H1 (cell line): ENCODE measurements at regions not wholly inside any gene's neighbourhood (a gene's known extent, or its start where the extent isn't known, plus 50 kb on each side); places are given as distances from the start of the nearest gene placed in this dataset.

Experiments used
- CTCF ChIA-PET: fragments of 300-600 bp; sonication (Branson Sonifier 250); formaldehyde crosslinking; loops from one replicate; lab custom pipeline; 2021; ENCODE audit not compliant: partially characterized antibody; lab: Charles Lee
- POLR2A ChIA-PET: fragments of 300-600 bp; sonication (Branson Sonifier 250); formaldehyde crosslinking; loops from one replicate; lab custom pipeline; 2021; ENCODE audit warnings: inconsistent platforms; ENCODE audit not compliant: partially characterized antibody; lab: Charles Lee
- DNase-seq, 2 experiments: peaks; one replicate each; pipeline versions ENCODE4 v3.0.0 to v3.0.0-alpha.2; 2010 to 2022; ENCODE audit warnings: low spot score in 2 of 2, low read depth in 1 of 2, mixed read lengths in 1 of 2
- FAIRE-seq: peaks from 2 replicates; lab custom pipeline; 2011; peaks lifted over from hg19 to GRCh38; lab: Jason Lieb, UNC
- H2AFZ ChIP-seq: 2 replicates; pipeline ENCODE4 v1.8.1; 2012; ENCODE audit warnings: low read length, inconsistent platforms
- H2AK5ac ChIP-seq: 2 replicates; pipeline ENCODE4 v1.6.1; 2013; ENCODE audit warnings: low read depth, low read length
- H2BK120ac ChIP-seq: replicated peaks from 2 replicates; pipeline ENCODE3; 2013; ENCODE audit warnings: low read depth, low read length, inconsistent platforms
- H2BK12ac ChIP-seq: 2 replicates; pipeline ENCODE4 v1.6.1; 2013; ENCODE audit warnings: low read depth, low read length
- H2BK15ac ChIP-seq: 2 replicates; pipeline ENCODE4 v1.6.1; 2013; ENCODE audit warnings: low read length
- H2BK20ac ChIP-seq: 2 replicates; pipeline ENCODE4 v1.6.1; 2013; ENCODE audit warnings: low read length
- H2BK5ac ChIP-seq: 2 replicates; pipeline ENCODE4 v1.6.1; 2013; ENCODE audit warnings: low read depth, low read length
- H3K14ac ChIP-seq: 2 replicates; pipeline ENCODE4 v1.6.1; 2013; ENCODE audit warnings: inconsistent platforms; ENCODE audit not compliant: insufficient read length
- H3K18ac ChIP-seq: 2 replicates; pipeline ENCODE4 v1.6.1; 2013; ENCODE audit warnings: low read length; ENCODE audit errors: extremely low read depth
- H3K23ac ChIP-seq: 2 replicates; pipeline ENCODE4 v1.6.1; 2013; ENCODE audit warnings: inconsistent platforms; ENCODE audit not compliant: insufficient read length
- H3K23me2 ChIP-seq: 2 replicates; pipeline ENCODE4 v1.6.1; 2013; ENCODE audit warnings: low read depth, low read length
- H3K27ac ChIP-seq: 2 replicates; pipeline ENCODE4 v1.6.1; 2011; ENCODE audit warnings: low read depth, low read length, inconsistent platforms
- H3K27me3 ChIP-seq, 4 experiments: replicated peaks in 1 of 4; 1 replicate in 1 of 4; 2 replicates in 3 of 4; pipeline versions ENCODE4 v1.6.1 to v1.8.1; 2011 to 2013; ENCODE audit warnings: low read length in 3 of 4, mild to moderate bottlenecking in 3 of 4, inconsistent platforms in 2 of 4, mixed read lengths in 2 of 4, moderate library complexity in 1 of 4; ENCODE audit not compliant: control insufficient read depth in 3 of 4, insufficient read depth in 3 of 4; ENCODE audit errors: extremely low read depth in 1 of 4
- H3K36me3 ChIP-seq, 4 experiments: 2 replicates each; pipeline versions ENCODE4 v1.6.1 to v1.8.1; 2011 to 2013; ENCODE audit warnings: mild to moderate bottlenecking in 4 of 4, low read length in 3 of 4, moderate library complexity in 2 of 4, control low read depth in 1 of 4, inconsistent platforms in 1 of 4; ENCODE audit not compliant: insufficient read depth in 4 of 4, control insufficient read depth in 2 of 4
- H3K4ac ChIP-seq: replicated peaks from 2 replicates; pipeline ENCODE3; 2013; ENCODE audit warnings: low read length, low read depth, mixed read lengths, inconsistent platforms; ENCODE audit not compliant: insufficient read length
- H3K4me1 ChIP-seq, 4 experiments: replicated peaks in 1 of 4; 1 replicate in 1 of 4; 2 replicates in 3 of 4; pipeline versions ENCODE4 v1.6.1 to v1.8.1; 2011 to 2013; ENCODE audit warnings: low read length in 3 of 4, inconsistent platforms in 2 of 4, mixed read lengths in 1 of 4; ENCODE audit not compliant: insufficient read depth in 4 of 4, control insufficient read depth in 3 of 4
- H3K4me2 ChIP-seq, 2 experiments: 2 replicates each; pipeline versions ENCODE4 v1.6.1 to v1.8.1; 2011 to 2013; ENCODE audit warnings: low read depth in 2 of 2, low read length in 2 of 2, control low read depth in 1 of 2, inconsistent platforms in 1 of 2, mild to moderate bottlenecking in 1 of 2; ENCODE audit not compliant: insufficient read depth in 1 of 2
- H3K4me3 ChIP-seq, 4 experiments: fragments of 200-600, 300-600 bp in 1 of 4; sonication (generic), shearing (Covaris generic), sonication (Bioruptor Twin) in 1 of 4; 2 replicates each; pipeline versions ENCODE4 v1.5.1 to v1.8.1; 2011 to 2016; ENCODE audit warnings: low read length in 4 of 4, low read depth in 3 of 4, control low read depth in 2 of 4, inconsistent platforms in 2 of 4, mild to moderate bottlenecking in 2 of 4, mixed read lengths in 1 of 4, moderate library complexity in 1 of 4; ENCODE audit not compliant: insufficient read depth in 2 of 4; ENCODE audit errors: extremely low read depth in 1 of 4
- H3K56ac ChIP-seq: replicated peaks from 2 replicates; pipeline ENCODE3; 2013; ENCODE audit warnings: low read depth, mild to moderate bottlenecking, mixed read lengths, low read length, inconsistent platforms; ENCODE audit not compliant: insufficient read length
- H3K79me1 ChIP-seq: 2 replicates; pipeline ENCODE4 v1.6.1; 2013; ENCODE audit warnings: low read depth, low read length, control low read depth
- H3K79me2 ChIP-seq, 2 experiments: 2 replicates each; pipeline versions ENCODE4 v1.6.1 to v1.8.1; 2012 to 2013; ENCODE audit warnings: low read length in 2 of 2, mild to moderate bottlenecking in 2 of 2, inconsistent platforms in 1 of 2; ENCODE audit not compliant: insufficient read depth in 2 of 2, control insufficient read depth in 1 of 2
- H3K9ac ChIP-seq, 4 experiments: replicated peaks in 1 of 4; 1 replicate in 1 of 4; 2 replicates in 3 of 4; pipeline versions ENCODE4 v1.6.1 to v1.8.1; 2011 to 2013; ENCODE audit warnings: low read depth in 3 of 4, low read length in 3 of 4, control low read depth in 2 of 4, mild to moderate bottlenecking in 2 of 4, moderate library complexity in 2 of 4, inconsistent platforms in 1 of 4; ENCODE audit errors: extremely low read depth in 1 of 4
- H3K9me3 ChIP-seq, 2 experiments: 2 replicates each; pipeline versions ENCODE4 v1.6.1 to v1.8.1; 2012 to 2013; ENCODE audit warnings: mild to moderate bottlenecking in 2 of 2, moderate library complexity in 2 of 2, control low read depth in 1 of 2, inconsistent platforms in 1 of 2, low read depth in 1 of 2, low read length in 1 of 2, mixed read lengths in 1 of 2; ENCODE audit not compliant: insufficient read depth in 2 of 2
- H4K20me1 ChIP-seq, 2 experiments: replicated peaks in 1 of 2; 2 replicates each; pipeline versions ENCODE3 to v1.8.1; 2011 to 2013; ENCODE audit warnings: inconsistent platforms in 2 of 2, low read length in 2 of 2, mild to moderate bottlenecking in 1 of 2; ENCODE audit not compliant: insufficient read depth in 2 of 2, control insufficient read depth in 1 of 2
- H4K5ac ChIP-seq: 2 replicates; pipeline ENCODE4 v1.6.1; 2013; ENCODE audit warnings: low read length, low read depth, mixed read lengths, inconsistent platforms; ENCODE audit not compliant: insufficient read length
- H4K8ac ChIP-seq: 2 replicates; pipeline ENCODE4 v1.8.0; 2013; ENCODE audit warnings: mild to moderate bottlenecking, moderate library complexity, low read length, inconsistent platforms; ENCODE audit not compliant: insufficient read depth; ENCODE audit errors: extremely low read depth
- H4K91ac ChIP-seq: replicated peaks from 2 replicates; pipeline ENCODE3; 2013; ENCODE audit warnings: low read length, mixed read lengths, inconsistent platforms; ENCODE audit not compliant: insufficient read length
- CHD7 ChIP-seq: fragments of 300-600 bp; sonication (generic); IDR thresholded peaks from 2 replicates; pipeline ENCODE4 v1.7.1; 2012; ENCODE audit warnings: low read length, moderate library complexity, mild to moderate bottlenecking, inconsistent platforms; ENCODE audit not compliant: insufficient replicate concordance
- WGBS, 2 experiments: shearing (Covaris generic) in 1 of 2; methylation state at CpG; one replicate each; pipeline versions ENCODE4 v1.1.6 to v1.1.7; 2013 to 2015; ENCODE audit warnings: low lambda C conversion rate in 2 of 2, mixed read lengths in 2 of 2, inconsistent platforms in 1 of 2, low coverage in 1 of 2, missing lambda C conversion rate in 1 of 2; ENCODE audit not compliant: insufficient replicate concordance in 2 of 2, insufficient coverage in 1 of 2, insufficient read length in 1 of 2; ENCODE audit errors: extremely low coverage in 1 of 2, missing lambda C conversion rate in 1 of 2; 5-methylcytosine and 5-hydroxymethylcytosine counted together

- Histone ChIP-seq H2BK5ac (no peak overlapping the region), H3K4me2 (no peak overlapping the region), H3K4me1 (no peaks in the 10 kb centered on the region), H3K4ac (no peak overlapping the region), H3K23ac (no peak overlapping the region), H3K79me2 (no peaks in the 10 kb centered on the region), H2AK5ac (no peak overlapping the region), H2AFZ (peak overlapping the region; percentile 45; the same call in 1 of the 2 replicates), H3K23me2 (no peaks in the 10 kb centered on the region), H4K5ac (no peak overlapping the region), H3K27ac (no peak overlapping the region), H3K27me3 (no peaks in the 10 kb centered on the region), H4K20me1 (no peaks in the 10 kb centered on the region), H2BK12ac (no peak overlapping the region), H4K8ac (no peak overlapping the region), H3K56ac (no peak overlapping the region), H3K14ac (no peak overlapping the region), H3K18ac (no peak overlapping the region), H3K36me3 (no peaks in the 10 kb centered on the region), H2BK15ac (no peak overlapping the region), H3K4me3 (no peak overlapping the region), H2BK20ac (no peak overlapping the region), H3K9me3 (no peaks in the 10 kb centered on the region), H4K91ac (no peak overlapping the region), H3K9ac (no peak overlapping the region), H3K79me1 (no peaks in the 10 kb centered on the region), H2BK120ac (no peak overlapping the region)
- DNase-seq (no peak), FAIRE-seq (no peak)
- POLR2A ChIA-PET = no interaction called here
- 59% methylated on average over 3 of the region's 3 CpGs; no CpG with 5 or more reads in 1 of the 2 experiments for WGBS, 2 experiments
- CTCF ChIA-PET = no interaction called here
- no peak for TF ChIP-seq CHD7
These were observed 78.6 kb upstream of the USP25 start for GRCh38 chr21:15651172-15651571.
